ENCODE measurements at regions not wholly inside any gene's neighbourhood (a gene's known extent, or its start where the extent isn't known, plus 50 kb on each side); places are given as distances from the start of the nearest gene placed in this dataset.

GRCh38 chr21:35397781-35398180 lies 348.7 kb upstream of the RUNX1 start:
- DNase-seq (ENCODE audit: low spot score): no peak
- peaks cover 20% of the 10 kb centered on the region for H3K4me1 ChIP-seq (ENCODE audit: insufficient read depth, low read length, poor library complexity, severe bottlenecking)
- BruUV-seq (replicated peaks): no TSS peak
- H4K20me1 ChIP-seq (ENCODE audit: insufficient read depth, low read length): no peaks in the 10 kb centered on the region
- no peak for TF ChIP-seq CTCF (conservative IDR thresholded peaks at IDR 0.05; ENCODE audit: low read length)
- TF ChIP-seq EZH2phosphoT487 (IDR thresholded peaks at IDR 0.05; ENCODE audit: borderline replicate concordance, low read depth, low read length): no peak
- ChIA-PET POLR2A (no interaction called here), CTCF (ENCODE audit: unreplicated experiment) (no interaction called here)
- intact Hi-C loops (cut with micrococcal nuclease; ENCODE audit: unreplicated experiment): no loop called here
- H3K27ac ChIP-seq (ENCODE audit: low read depth, low read length, poor library complexity, severe bottlenecking): no peak overlapping the region
- H3K4me3 ChIP-seq (ENCODE audit: low read depth, low read length, poor library complexity, severe bottlenecking): no peak overlapping the region
- no peaks in the 10 kb centered on the region for H3K36me3 ChIP-seq (ENCODE audit: insufficient read depth, low read length)
- no peaks in the 10 kb centered on the region; the same call in 1 of the 2 replicates for H3K9me2 ChIP-seq (ENCODE audit: insufficient read depth, low read length)
- H3K79me2 ChIP-seq (ENCODE audit: insufficient read depth, low read depth, low read length): no peaks in the 10 kb centered on the region
- no peak overlapping the region for H3K4me2 ChIP-seq (ENCODE audit: low read length)
- H3K9me3 ChIP-seq (ENCODE audit: low read length): no peaks in the 10 kb centered on the region
- no peak overlapping the region for H2AFZ ChIP-seq (ENCODE audit: low read length)

- CTCF ChIA-PET (ENCODE audit: unreplicated experiment): no interaction called here
- BruUV-seq (replicated peaks): no TSS peak
- TF ChIP-seq CTCF (conservative IDR thresholded peaks at IDR 0.05; ENCODE audit: low read length) (no peak), EZH2phosphoT487 (IDR thresholded peaks at IDR 0.05; ENCODE audit: borderline replicate concordance, low read depth, low read length) (no peak)
Observed at GRCh38 chr21:35396655-35397054, 347.6 kb upstream of the RUNX1 start.

GRCh38 chr21:35395728-35396127 lies 346.6 kb upstream of the RUNX1 start:
- Histone ChIP-seq H3K27ac (ENCODE audit: low read depth, low read length, poor library complexity, severe bottlenecking) (no peak overlapping the region), H3K9me3 (ENCODE audit: low read length) (no peaks in the 10 kb centered on the region), H3K4me1 (ENCODE audit: insufficient read depth, low read length, poor library complexity, severe bottlenecking) (peaks cover 20% of the 10 kb centered on the region), H3K79me2 (ENCODE audit: insufficient read depth, low read depth, low read length) (no peaks in the 10 kb centered on the region), H3K4me2 (ENCODE audit: low read length) (no peak overlapping the region), H4K20me1 (ENCODE audit: insufficient read depth, low read length) (no peaks in the 10 kb centered on the region), H3K4me3 (ENCODE audit: low read depth, low read length, poor library complexity, severe bottlenecking) (no peak overlapping the region), H3K9me2 (ENCODE audit: insufficient read depth, low read length) (no peaks in the 10 kb centered on the region; the same call in 1 of the 2 replicates), H3K36me3 (ENCODE audit: insufficient read depth, low read length) (no peaks in the 10 kb centered on the region), H2AFZ (ENCODE audit: low read length) (no peak overlapping the region)
- no TSS peak for BruUV-seq (replicated peaks)
- POLR2A ChIA-PET: interaction anchor here (0.8 kb wide), 1 partner anchor 299 kb away, joined by 3 read pairs; no protein-coding TSS in a partner anchor
- TF ChIP-seq CTCF (conservative IDR thresholded peaks at IDR 0.05; ENCODE audit: low read length) (no peak), EZH2phosphoT487 (IDR thresholded peaks at IDR 0.05; ENCODE audit: borderline replicate concordance, low read depth, low read length) (no peak)
- CTCF ChIA-PET (ENCODE audit: unreplicated experiment): no interaction called here
- intact Hi-C loops (cut with micrococcal nuclease; ENCODE audit: unreplicated experiment): no loop called here
- no peak for DNase-seq (ENCODE audit: low spot score)

More at GRCh38 chr21:35396655-35397054, 347.6 kb upstream of the RUNX1 start:
- no peaks in the 10 kb centered on the region for H3K9me3 ChIP-seq (ENCODE audit: low read length)
- no peaks in the 10 kb centered on the region; the same call in 1 of the 2 replicates for H3K9me2 ChIP-seq (ENCODE audit: insufficient read depth, low read length)
- no peak overlapping the region for H2AFZ ChIP-seq (ENCODE audit: low read length)
- POLR2A ChIA-PET: no interaction called here
- no peaks in the 10 kb centered on the region for H3K36me3 ChIP-seq (ENCODE audit: insufficient read depth, low read length)
- intact Hi-C loops (cut with micrococcal nuclease; ENCODE audit: unreplicated experiment): no loop called here
- no peak overlapping the region for H3K4me3 ChIP-seq (ENCODE audit: low read depth, low read length, poor library complexity, severe bottlenecking)
- H3K79me2 ChIP-seq (ENCODE audit: insufficient read depth, low read depth, low read length): no peaks in the 10 kb centered on the region
- peaks cover 20% of the 10 kb centered on the region for H3K4me1 ChIP-seq (ENCODE audit: insufficient read depth, low read length, poor library complexity, severe bottlenecking)
- no peak overlapping the region for H3K4me2 ChIP-seq (ENCODE audit: low read length)
- no peak overlapping the region for H3K27ac ChIP-seq (ENCODE audit: low read depth, low read length, poor library complexity, severe bottlenecking)
- no peak for DNase-seq (ENCODE audit: low spot score)
- no peaks in the 10 kb centered on the region for H4K20me1 ChIP-seq (ENCODE audit: insufficient read depth, low read length)

Data from OCI-LY7 (cell line).